IMR-90 (cell line): ENCODE measurements at regions not wholly inside any gene's neighbourhood (a gene's known extent, or its start where the extent isn't known, plus 50 kb on each side); places are given as distances from the start of the nearest gene placed in this dataset.
A peak's percentile ranks its signal among the peaks of the same experiment; 100 is the strongest.

ENCODE experiments used
- ATAC-seq: fragments of 200-7000 bp; cut with Tn5 transposase; 2 replicates; pipeline ENCODE4 v1.9.1; 2020; ENCODE audit warnings: low read depth, mild to moderate bottlenecking, moderate library complexity
- BruUV-seq: library from RNA; stranded (reverse); fragments of 400-500 nt; replicated peaks from 2 replicates; lab custom pipeline; 2021; lab: Mats Ljungman, UMichigan
- CTCF ChIA-PET: fragments of 300-600 bp; formaldehyde crosslinking; extraction: SDS; loops from one replicate; lab custom pipeline; 2021; ENCODE audit warnings: antibody characterized with exemption; lab: Yijun Ruan, JAX
- POLR2A ChIA-PET: fragments of 300-600 bp; sonication (Branson Sonifier 250); formaldehyde crosslinking; loops from one replicate; lab custom pipeline; 2022; ENCODE audit warnings: antibody characterized with exemption; ENCODE audit not compliant: unreplicated experiment; lab: Charles Lee
- DNase-seq: peaks from one replicate; pipeline ENCODE4 v3.0.0; 2013
- H2AFZ ChIP-seq: replicated peaks from 2 replicates; pipeline ENCODE3; 2013; ENCODE audit warnings: low read length, mild to moderate bottlenecking; ENCODE audit not compliant: poor library complexity
- H2AK5ac ChIP-seq: 2 replicates; pipeline ENCODE4 v1.6.1; 2013; ENCODE audit warnings: low read depth, low read length, inconsistent platforms
- H2AK9ac ChIP-seq: replicated peaks from 2 replicates; pipeline ENCODE3; 2013; ENCODE audit warnings: mild to moderate bottlenecking, low read depth, low read length, moderate library complexity; ENCODE audit not compliant: poor library complexity
- H2BK120ac ChIP-seq: 2 replicates; pipeline ENCODE4 v1.6.1; 2013; ENCODE audit warnings: low read depth, low read length, inconsistent platforms
- H2BK15ac ChIP-seq: 3 replicates; pipeline ENCODE4 v1.6.1; 2013; ENCODE audit warnings: low read depth, low read length, inconsistent platforms
- H2BK20ac ChIP-seq: 2 replicates; pipeline ENCODE4 v1.6.1; 2013; ENCODE audit warnings: low read depth, mild to moderate bottlenecking, inconsistent platforms, low read length, moderate library complexity
- H2BK5ac ChIP-seq: 2 replicates; pipeline ENCODE4 v1.6.1; 2013; ENCODE audit warnings: mild to moderate bottlenecking, low read depth, low read length, inconsistent platforms; ENCODE audit not compliant: poor library complexity, severe bottlenecking
- H3K14ac ChIP-seq: replicated peaks from 2 replicates; pipeline ENCODE4 v1.6.1; 2013; ENCODE audit warnings: low read depth, low read length, inconsistent platforms
- H3K18ac ChIP-seq: 2 replicates; pipeline ENCODE4 v1.6.1; 2013; ENCODE audit warnings: low read depth, low read length, control low read depth
- H3K23ac ChIP-seq: 2 replicates; pipeline ENCODE4 v1.6.1; 2013; ENCODE audit warnings: low read depth, low read length, inconsistent platforms
- H3K27ac ChIP-seq: 2 replicates; pipeline ENCODE4 v1.5.1; 2013; ENCODE audit warnings: mild to moderate bottlenecking, control low read depth, low read length; ENCODE audit not compliant: insufficient read depth
- H3K27me3 ChIP-seq: 2 replicates; pipeline ENCODE4 v1.6.1; 2013; ENCODE audit warnings: low read length; ENCODE audit not compliant: control insufficient read depth, insufficient read depth
- H3K36me3 ChIP-seq: 2 replicates; pipeline ENCODE4 v1.6.1; 2013; ENCODE audit warnings: low read length, mixed read lengths; ENCODE audit not compliant: control insufficient read depth, insufficient read depth
- H3K4ac ChIP-seq: 2 replicates; pipeline ENCODE4 v1.6.1; 2013; ENCODE audit warnings: low read depth, low read length, inconsistent platforms
- H3K4me1 ChIP-seq: 2 replicates; pipeline ENCODE4 v1.6.1; 2013; ENCODE audit warnings: low read length, mixed read lengths; ENCODE audit not compliant: control insufficient read depth, insufficient read depth
- H3K4me2 ChIP-seq: 2 replicates; pipeline ENCODE4 v1.6.1; 2013; ENCODE audit warnings: low read depth, mild to moderate bottlenecking, control low read depth, low read length, moderate library complexity
- H3K4me3 ChIP-seq: 2 replicates; pipeline ENCODE4 v1.5.1; 2013; ENCODE audit warnings: low read depth, mild to moderate bottlenecking, control low read depth, low read length, moderate library complexity; ENCODE audit not compliant: insufficient read depth
- H3K56ac ChIP-seq: 2 replicates; pipeline ENCODE4 v1.6.1; 2013; ENCODE audit warnings: low read length, inconsistent platforms; ENCODE audit not compliant: insufficient read depth; ENCODE audit errors: extremely low read depth
- H3K79me1 ChIP-seq, 2 experiments: 2 replicates each; pipeline ENCODE4 v1.6.1; 2013; ENCODE audit warnings: low read length in 2 of 2, inconsistent platforms in 1 of 2, low read depth in 1 of 2
- H3K9ac ChIP-seq: 2 replicates; pipeline ENCODE4 v1.6.1; 2013; ENCODE audit warnings: low read depth, low read length, control low read depth
- H3K9me1 ChIP-seq: 2 replicates; pipeline ENCODE4 v1.6.1; 2013; ENCODE audit warnings: low read length, inconsistent platforms; ENCODE audit not compliant: insufficient read depth
- H3K9me3 ChIP-seq: 2 replicates; pipeline ENCODE4 v1.6.1; 2013; ENCODE audit warnings: low read length; ENCODE audit not compliant: control insufficient read depth, insufficient read depth
- H4K20me1 ChIP-seq: 2 replicates; pipeline ENCODE4 v1.6.1; 2013; ENCODE audit warnings: low read length, inconsistent platforms; ENCODE audit not compliant: insufficient read depth
- H4K5ac ChIP-seq: 2 replicates; pipeline ENCODE4 v1.6.1; 2013; ENCODE audit warnings: mild to moderate bottlenecking, low read depth, low read length, control low read depth
- H4K8ac ChIP-seq, 2 experiments: 2 replicates each; pipeline ENCODE4 v1.6.1; 2013; ENCODE audit warnings: low read depth in 2 of 2, low read length in 2 of 2, control low read depth in 1 of 2, inconsistent platforms in 1 of 2
- H4K91ac ChIP-seq: 2 replicates; pipeline ENCODE4 v1.6.1; 2013; ENCODE audit warnings: low read depth, low read length, inconsistent platforms; ENCODE audit not compliant: insufficient read depth
- BHLHE40 ChIP-seq: fragments of 150-350 bp; IDR thresholded peaks from 2 replicates; pipeline ENCODE4 v1.6.1; 2016; ENCODE audit warnings: mild to moderate bottlenecking, low read depth, low read length
- CHD1 ChIP-seq: IDR thresholded peaks from 2 replicates; pipeline ENCODE4 v1.6.1; 2012; ENCODE audit warnings: low read depth, low read length, improper control_type of control experiment
- FOS ChIP-seq: fragments of 150-350 bp; IDR thresholded peaks from 2 replicates; pipeline ENCODE4 v1.6.1; 2016; ENCODE audit warnings: low read depth, low read length
- MAFK ChIP-seq: IDR thresholded peaks from 2 replicates; pipeline ENCODE4 v1.6.1; 2012; ENCODE audit warnings: low read depth, low read length, improper control_type of control experiment
- MAZ ChIP-seq: IDR thresholded peaks from 2 replicates; pipeline ENCODE4 v1.6.1; 2012; ENCODE audit warnings: low read depth, mild to moderate bottlenecking, low read length, improper control_type of control experiment, moderate library complexity, borderline replicate concordance
- MXI1 ChIP-seq: IDR thresholded peaks from 2 replicates; pipeline ENCODE4 v1.6.1; 2012; ENCODE audit warnings: low read depth, mild to moderate bottlenecking, low read length, moderate library complexity, borderline replicate concordance
- NFE2L2 ChIP-seq: fragments of 150-350 bp; IDR thresholded peaks from 2 replicates; pipeline ENCODE4 v1.6.1; 2016; ENCODE audit warnings: low read depth, mild to moderate bottlenecking, low read length
- POLR2A ChIP-seq: IDR thresholded peaks from 2 replicates; pipeline ENCODE4 v1.6.1; 2012; ENCODE audit warnings: mild to moderate bottlenecking, low read depth, low read length
- RAD21 ChIP-seq: IDR thresholded peaks from 2 replicates; pipeline ENCODE4 v1.6.1; 2012; ENCODE audit warnings: low read length, improper control_type of control experiment
- RCOR1 ChIP-seq: IDR thresholded peaks from 2 replicates; pipeline ENCODE4 v1.6.1; 2012; ENCODE audit warnings: mild to moderate bottlenecking, low read length, improper control_type of control experiment; ENCODE audit not compliant: insufficient replicate concordance
- WGBS, 2 experiments: methylation state at CpG; one replicate each; pipeline versions ENCODE4 v1.1.5 to v1.1.7; 2013; ENCODE audit warnings: missing lambda C conversion rate in 2 of 2; ENCODE audit not compliant: insufficient read length in 1 of 2; ENCODE audit errors: extremely low coverage in 2 of 2; 5-methylcytosine and 5-hydroxymethylcytosine counted together
- dilution Hi-C: fragments of 300-500 bp; cut with HindIII; formaldehyde crosslinking; loops from one replicate; pipeline ENCODE4 v1.14.3; 2018; ENCODE audit warnings: low sequenced_read_pairs; ENCODE audit not compliant: unreplicated experiment
- in situ Hi-C: fragments of 300-500 bp; cut with MboI; formaldehyde crosslinking; loops from 3 replicates; pipeline ENCODE4 v1.14.3; 2019; ENCODE audit warnings: low sequenced_read_pairs, inconsistent platforms, mixed read lengths
- intact Hi-C: fragments of 100-400 bp; cut with micrococcal nuclease; formaldehyde crosslinking; loops from 2 replicates; pipeline ENCODE4 v1.10.0; 2022
- TF ChIP-seq, protein P1 (sequence below): fragments of 150-350 bp; IDR thresholded peaks from 2 replicates; pipeline ENCODE4 v1.6.1; 2016; ENCODE audit warnings: low read depth, mild to moderate bottlenecking, low read length, moderate library complexity, borderline replicate concordance
- TF ChIP-seq, protein P2 (sequence below): conservative IDR thresholded peaks from 2 replicates; pipeline ENCODE4 v1.5.1; 2012; ENCODE audit warnings: mild to moderate bottlenecking, low read depth, low read length, improper control_type of control experiment
- TF ChIP-seq, protein P3 (sequence below): fragments of 150-350 bp; IDR thresholded peaks from 2 replicates; pipeline ENCODE4 v1.6.1; 2017; ENCODE audit warnings: mild to moderate bottlenecking, antibody characterized with exemption, low read length, low read depth

DNA sequence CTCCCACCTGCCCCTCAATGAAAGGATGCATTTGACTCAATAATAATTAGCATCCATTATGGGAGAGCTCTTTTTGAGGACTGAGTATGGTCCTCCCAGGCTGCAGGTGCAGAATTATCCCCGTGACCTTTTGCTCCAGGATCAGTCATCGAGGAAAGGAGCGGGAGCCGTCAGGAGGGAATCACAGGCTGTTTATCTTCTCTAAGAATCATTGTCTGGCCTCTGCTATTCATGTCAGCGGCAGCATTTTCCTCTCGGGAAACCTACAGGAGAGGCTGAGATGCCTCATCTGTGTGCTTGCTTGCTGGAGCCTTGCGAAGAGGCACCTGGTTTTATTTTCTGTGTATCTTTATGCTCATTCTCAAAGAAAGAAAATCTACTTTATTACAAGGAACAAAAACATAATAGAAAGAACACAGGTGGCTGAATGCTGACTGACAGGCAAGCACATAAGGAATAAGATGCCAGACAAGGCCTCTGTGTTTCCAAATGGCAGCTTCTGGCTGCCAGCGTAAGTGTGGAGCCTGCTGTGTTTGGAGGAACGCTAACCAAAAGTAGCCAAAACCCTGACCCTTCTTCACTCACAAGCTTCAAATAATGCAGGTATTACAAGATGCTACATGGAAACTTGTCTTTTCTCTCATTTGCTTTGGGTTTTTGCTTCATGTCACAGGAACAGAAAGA, 539.1 kb upstream of the MARCKS start (continued):
- TF ChIP-seq BHLHE40 = no peak

DNA sequence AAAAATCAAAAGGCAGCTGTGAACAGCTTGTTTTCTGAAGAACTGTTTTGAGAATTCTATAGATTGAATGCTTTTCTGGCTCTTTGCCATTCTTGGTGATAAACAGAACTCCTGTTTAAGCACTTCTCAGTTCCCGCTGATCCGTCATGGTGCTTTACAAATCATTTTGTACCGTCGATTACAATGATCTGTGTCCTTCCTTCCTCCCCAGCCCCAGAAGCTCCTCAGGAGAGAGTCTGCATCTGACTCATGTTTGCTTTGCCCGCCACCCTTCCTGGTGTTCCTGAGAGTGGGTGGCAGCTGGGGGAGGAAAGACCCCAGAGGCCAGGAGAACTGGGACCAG, 538.6 kb upstream of the MARCKS start:
- Histone ChIP-seq H4K91ac (0 out of 2 replicates have a peak overlapping the region, but pooled peaks have one; percentile 1), H3K56ac (no peak overlapping the region), H2BK15ac (0 out of 3 replicates have a peak overlapping the region, but pooled peaks have one; percentile 1), H3K27me3 (no peaks in the 10 kb centered on the region), H2AK5ac (no peak overlapping the region), H3K18ac (no peak overlapping the region), H3K4me1 (peaks cover 6% of the 10 kb centered on the region; the same call in 1 of the 2 replicates), H3K4ac (peak overlapping the region; percentile 2; the same call in 1 of the 2 replicates), H3K4me3 (no peak overlapping the region), H3K9ac (no peak overlapping the region), H4K5ac (peak overlapping the region; percentile 39; the same call in 1 of the 2 replicates), H3K14ac (0 out of 2 replicates have a peak overlapping the region, but pooled peaks have one; percentile 9), H2BK5ac (no peak overlapping the region), H4K8ac (peak overlapping the region; percentile 8 to 48; a peak in 1 of 4 replicates), H3K27ac (no peak overlapping the region), H3K9me1 (no peaks in the 10 kb centered on the region), H3K23ac (no peak overlapping the region), H2AFZ (peak overlapping the region; percentile 78), H3K9me3 (no peaks in the 10 kb centered on the region), H2AK9ac (no peak overlapping the region), H3K36me3 (no peaks in the 10 kb centered on the region), H2BK20ac (no peak overlapping the region), H4K20me1 (no peaks in the 10 kb centered on the region), H2BK120ac (peak overlapping the region; percentile 11; the same call in 1 of the 2 replicates), H3K79me1 (no peaks in the 10 kb centered on the region), H3K4me2 (peak overlapping the region; percentile 36; the same call in 1 of the 2 replicates)
- TF ChIP-seq POLR2A = no peak
- no peak for TF ChIP-seq MAFK
- TF ChIP-seq NFE2L2 = no peak
- no peak for TF ChIP-seq RCOR1
- TF ChIP-seq, protein P1, sequence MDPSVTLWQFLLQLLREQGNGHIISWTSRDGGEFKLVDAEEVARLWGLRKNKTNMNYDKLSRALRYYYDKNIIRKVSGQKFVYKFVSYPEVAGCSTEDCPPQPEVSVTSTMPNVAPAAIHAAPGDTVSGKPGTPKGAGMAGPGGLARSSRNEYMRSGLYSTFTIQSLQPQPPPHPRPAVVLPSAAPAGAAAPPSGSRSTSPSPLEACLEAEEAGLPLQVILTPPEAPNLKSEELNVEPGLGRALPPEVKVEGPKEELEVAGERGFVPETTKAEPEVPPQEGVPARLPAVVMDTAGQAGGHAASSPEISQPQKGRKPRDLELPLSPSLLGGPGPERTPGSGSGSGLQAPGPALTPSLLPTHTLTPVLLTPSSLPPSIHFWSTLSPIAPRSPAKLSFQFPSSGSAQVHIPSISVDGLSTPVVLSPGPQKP = no peak
- no peak for TF ChIP-seq MAZ
- TF ChIP-seq, protein P2, sequence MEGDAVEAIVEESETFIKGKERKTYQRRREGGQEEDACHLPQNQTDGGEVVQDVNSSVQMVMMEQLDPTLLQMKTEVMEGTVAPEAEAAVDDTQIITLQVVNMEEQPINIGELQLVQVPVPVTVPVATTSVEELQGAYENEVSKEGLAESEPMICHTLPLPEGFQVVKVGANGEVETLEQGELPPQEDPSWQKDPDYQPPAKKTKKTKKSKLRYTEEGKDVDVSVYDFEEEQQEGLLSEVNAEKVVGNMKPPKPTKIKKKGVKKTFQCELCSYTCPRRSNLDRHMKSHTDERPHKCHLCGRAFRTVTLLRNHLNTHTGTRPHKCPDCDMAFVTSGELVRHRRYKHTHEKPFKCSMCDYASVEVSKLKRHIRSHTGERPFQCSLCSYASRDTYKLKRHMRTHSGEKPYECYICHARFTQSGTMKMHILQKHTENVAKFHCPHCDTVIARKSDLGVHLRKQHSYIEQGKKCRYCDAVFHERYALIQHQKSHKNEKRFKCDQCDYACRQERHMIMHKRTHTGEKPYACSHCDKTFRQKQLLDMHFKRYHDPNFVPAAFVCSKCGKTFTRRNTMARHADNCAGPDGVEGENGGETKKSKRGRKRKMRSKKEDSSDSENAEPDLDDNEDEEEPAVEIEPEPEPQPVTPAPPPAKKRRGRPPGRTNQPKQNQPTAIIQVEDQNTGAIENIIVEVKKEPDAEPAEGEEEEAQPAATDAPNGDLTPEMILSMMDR = no peak
- no peak for TF ChIP-seq FOS
- no peak for TF ChIP-seq RAD21
- TF ChIP-seq, protein P3, sequence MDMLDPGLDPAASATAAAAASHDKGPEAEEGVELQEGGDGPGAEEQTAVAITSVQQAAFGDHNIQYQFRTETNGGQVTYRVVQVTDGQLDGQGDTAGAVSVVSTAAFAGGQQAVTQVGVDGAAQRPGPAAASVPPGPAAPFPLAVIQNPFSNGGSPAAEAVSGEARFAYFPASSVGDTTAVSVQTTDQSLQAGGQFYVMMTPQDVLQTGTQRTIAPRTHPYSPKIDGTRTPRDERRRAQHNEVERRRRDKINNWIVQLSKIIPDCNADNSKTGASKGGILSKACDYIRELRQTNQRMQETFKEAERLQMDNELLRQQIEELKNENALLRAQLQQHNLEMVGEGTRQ = no peak
- TF ChIP-seq BHLHE40 = no peak
- no peak for TF ChIP-seq MXI1
- TF ChIP-seq CHD1 = no peak
- WGBS, 2 experiments = no CpG with 5 or more reads among the region's 5 CpGs
- dilution Hi-C loops (no loop called here), in situ Hi-C loops (no loop called here), intact Hi-C loops (no loop called here)
- POLR2A ChIA-PET = no interaction called here
- DNase-seq (peak; percentile 4), ATAC-seq (no peak)
- CTCF ChIA-PET = interaction anchor here (0.8 kb wide), 2 partner anchors 12 to 540 kb away, joined by 3 to 4 read pairs; no protein-coding TSS in a partner anchor
- no TSS peak for BruUV-seq
